HG02840 (cell line): ENCODE measurements at regions not wholly inside any gene's neighbourhood (a gene's known extent, or its start where the extent isn't known, plus 50 kb on each side); places are given as distances from the start of the nearest gene placed in this dataset.

Experiments used
- ATAC-seq: cut with Tn5 transposase; IDR thresholded peaks from one replicate; pipeline ENCODE4 v1.9.1; 2021; ENCODE audit warnings: mild to moderate bottlenecking, moderate library complexity, moderate number of reproducible peaks; ENCODE audit not compliant: unreplicated experiment, low FRiP score

GRCh38 chr11:95364324-95365295 is 133.6 kb upstream of the SESN3 start:
- no peak for ATAC-seq

GRCh38 chr11:95363708-95364107 is 132.7 kb upstream of the SESN3 start:
- ATAC-seq, result no peak

GRCh38 chr11:95363164-95363563 is 132.2 kb upstream of the SESN3 start:
- ATAC-seq, result no peak

DNA sequence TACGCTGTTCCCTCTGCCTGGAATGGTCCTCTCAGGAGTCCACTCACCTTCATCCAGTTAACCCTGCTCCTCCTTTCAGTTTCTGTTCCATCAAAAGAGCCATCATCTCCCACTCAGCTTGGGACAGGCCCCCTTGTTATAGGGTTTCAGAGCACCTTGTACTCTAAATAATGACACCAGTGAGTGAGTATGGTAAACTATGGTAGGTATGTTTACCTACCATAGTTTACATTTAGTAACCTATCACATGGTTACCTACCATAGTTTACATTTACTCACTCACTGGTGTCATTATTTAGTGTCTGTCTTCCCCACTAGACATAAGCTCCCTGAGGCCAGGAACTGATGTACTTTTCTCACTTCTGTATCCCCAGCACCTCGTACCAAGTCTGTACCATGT is 130.2 kb upstream of the SESN3 start:
- ATAC-seq, result no peak

- no peak for ATAC-seq
These were observed 129.5 kb upstream of the SESN3 start for GRCh38 chr11:95360377-95361075.

- no peak for ATAC-seq
These were observed 128.8 kb upstream of the SESN3 start for GRCh38 chr11:95359756-95360155.

DNA sequence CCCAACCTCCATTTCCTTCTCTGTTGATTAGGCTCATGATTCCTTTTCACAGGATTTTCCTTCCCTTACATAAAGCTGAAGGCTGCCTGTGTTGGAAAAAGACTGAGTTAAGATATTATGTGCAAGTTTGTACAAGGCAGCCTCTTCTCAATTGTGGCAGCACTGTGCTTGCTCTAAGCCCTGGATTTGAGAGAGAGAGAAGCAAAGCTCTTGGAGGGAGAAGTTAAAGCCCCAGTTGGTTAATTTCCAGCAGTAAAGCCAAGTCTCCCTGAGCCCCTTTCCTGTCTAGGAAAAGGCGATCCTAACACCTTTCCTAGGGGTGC is 128.3 kb upstream of the SESN3 start:
- ATAC-seq, result no peak

DNA sequence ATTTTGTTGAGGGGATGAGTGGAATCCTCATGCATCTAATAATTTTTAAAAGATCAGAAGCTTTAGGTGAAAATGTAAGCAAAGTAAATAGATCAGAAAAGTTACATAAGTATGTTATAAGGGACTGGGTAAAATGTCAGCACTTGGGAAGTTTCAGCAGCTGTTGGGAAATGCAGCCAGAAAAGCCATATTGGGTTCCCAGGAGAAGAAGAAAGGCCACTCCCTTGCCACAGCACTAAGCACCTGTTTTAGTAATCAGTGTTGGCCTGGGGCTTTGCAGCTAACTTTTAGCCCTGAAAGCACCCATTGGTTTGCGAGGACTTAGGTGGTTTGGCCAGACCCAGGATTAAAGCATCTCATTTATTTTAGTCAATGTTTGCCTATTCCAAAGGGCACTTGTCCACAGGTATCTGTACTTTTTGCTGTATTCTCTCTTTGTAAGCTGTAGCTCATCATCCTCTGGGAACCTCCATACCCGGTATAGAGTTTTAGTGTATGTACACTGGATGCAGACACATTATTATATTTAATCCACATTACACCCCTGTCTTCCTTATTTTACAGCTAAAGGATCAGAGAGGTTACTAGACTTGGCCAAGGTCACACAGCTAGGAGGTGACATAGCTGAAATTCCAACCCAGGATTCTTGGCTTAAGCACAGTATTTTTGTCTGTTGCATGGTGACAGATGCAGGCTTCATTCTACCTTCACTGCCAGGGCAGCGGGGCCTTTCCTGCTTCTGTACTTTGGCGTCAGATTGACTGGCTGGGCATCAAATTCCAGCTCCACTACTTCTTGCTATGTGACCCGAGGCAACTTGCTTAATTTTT is 127.7 kb upstream of the SESN3 start:
- ATAC-seq, result no peak

GRCh38 chr11:95354304-95354703 is 123.3 kb upstream of the SESN3 start:
- ATAC-seq, result no peak

DNA sequence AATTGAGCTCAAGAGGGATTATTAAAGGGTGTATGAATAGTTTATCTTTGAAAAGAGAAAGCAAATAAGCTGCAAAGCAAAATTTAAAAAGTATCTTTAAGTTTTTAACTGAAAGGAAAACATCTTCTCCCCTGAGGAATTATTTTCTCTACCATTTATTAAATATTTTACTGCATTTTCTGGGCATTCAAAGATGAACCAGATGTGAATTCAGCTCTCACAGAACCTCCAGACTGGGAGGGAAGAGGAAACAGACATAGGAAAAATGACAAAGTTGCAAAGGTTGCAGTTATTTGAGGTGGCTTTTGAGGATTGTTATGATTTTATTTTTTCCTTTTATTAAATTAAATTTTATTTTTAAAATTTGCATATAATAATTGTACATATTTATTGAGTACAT is 122.7 kb upstream of the SESN3 start:
- ATAC-seq, result no peak

DNA sequence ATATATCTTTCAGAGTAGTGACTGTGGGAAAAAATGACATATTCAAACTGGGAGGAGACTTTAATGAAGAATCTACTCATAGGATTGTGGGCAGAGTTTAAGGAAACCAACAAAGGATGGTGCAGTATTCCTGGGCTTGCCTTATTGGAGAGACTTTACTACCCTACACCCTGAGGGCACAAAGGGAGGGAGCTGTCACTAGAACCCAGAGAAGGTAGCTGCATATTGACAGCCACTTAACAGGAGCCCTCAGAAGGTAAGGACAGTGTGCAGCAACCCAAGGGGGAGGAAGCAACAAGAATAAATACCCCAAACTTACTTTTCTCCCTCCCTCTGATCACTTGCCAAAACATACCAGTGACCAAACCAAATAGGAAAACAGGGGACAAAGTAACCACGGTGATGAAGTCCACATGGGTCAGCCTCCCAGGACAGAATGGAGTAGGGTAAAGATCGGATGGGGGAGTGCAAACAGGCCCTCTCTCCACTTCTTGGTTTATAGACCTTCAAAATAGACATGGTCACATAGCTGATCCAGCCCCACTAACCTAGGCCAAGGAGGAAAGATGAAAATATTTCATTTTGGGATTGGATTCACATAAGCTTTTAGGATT is 121.8 kb upstream of the SESN3 start:
- ATAC-seq, result no peak

- no peak for ATAC-seq
These were observed 118.4 kb upstream of the SESN3 start for GRCh38 chr11:95349345-95349942.

- ATAC-seq, result no peak
These were observed 115.3 kb upstream of the SESN3 start for GRCh38 chr11:95346265-95346664.

GRCh38 chr11:95345651-95346050 is 114.6 kb upstream of the SESN3 start:
- ATAC-seq, result no peak

DNA sequence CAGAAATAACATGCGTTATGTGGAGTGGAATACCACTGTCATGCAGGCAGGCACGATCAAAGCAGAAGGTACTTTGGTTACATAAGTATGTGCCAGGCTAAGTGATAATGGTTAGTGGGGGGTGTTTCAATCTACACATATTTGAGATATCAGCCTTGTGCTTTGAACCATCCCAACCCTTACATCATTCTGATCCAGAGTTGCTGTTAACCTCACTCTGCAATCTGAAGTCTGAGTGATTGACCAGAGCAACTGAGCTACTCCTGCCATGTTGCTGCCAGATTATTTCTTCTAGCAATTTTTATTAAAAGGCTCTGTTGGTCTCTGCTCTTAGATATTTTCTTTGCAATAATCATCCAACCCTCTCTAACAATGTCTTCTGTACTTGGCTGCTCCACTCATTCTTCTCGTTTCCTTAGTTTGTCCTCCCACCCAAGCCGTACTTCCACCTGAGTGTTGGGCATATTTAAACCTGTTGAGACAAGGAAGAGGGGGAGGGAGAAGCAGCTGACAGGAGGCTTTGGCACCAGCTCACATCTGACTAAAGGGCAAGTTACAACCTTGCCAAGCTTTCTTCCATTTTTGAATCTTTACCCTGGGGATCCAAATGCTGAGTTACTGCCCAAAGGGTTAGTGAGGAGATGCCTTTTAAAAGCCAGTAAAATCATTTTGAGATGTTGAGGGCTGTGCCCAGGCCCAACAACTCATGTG is 114.1 kb upstream of the SESN3 start:
- ATAC-seq, result no peak

DNA sequence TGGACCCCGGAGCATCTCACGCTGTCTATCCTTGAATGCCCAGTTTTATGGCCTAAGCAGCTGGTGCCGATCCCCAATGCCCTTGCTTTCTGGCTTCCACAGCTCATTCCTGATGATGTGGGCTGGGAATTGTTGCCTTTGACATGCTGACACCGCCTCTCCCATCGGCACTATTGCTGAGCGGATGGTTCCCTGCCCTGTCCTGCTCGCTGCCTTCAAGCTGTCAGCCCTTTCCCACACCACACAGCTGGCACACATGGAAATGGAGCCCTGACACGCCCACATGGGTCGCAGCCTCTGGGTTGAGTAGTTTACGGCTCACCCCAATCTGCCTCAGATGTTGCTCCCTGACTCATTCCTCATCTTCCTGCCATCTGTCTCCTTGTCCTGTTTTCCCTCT is 110.2 kb upstream of the SESN3 start:
- ATAC-seq, result no peak

GRCh38 chr11:95339086-95339901 is 108.3 kb upstream of the SESN3 start:
- ATAC-seq, result no peak

DNA sequence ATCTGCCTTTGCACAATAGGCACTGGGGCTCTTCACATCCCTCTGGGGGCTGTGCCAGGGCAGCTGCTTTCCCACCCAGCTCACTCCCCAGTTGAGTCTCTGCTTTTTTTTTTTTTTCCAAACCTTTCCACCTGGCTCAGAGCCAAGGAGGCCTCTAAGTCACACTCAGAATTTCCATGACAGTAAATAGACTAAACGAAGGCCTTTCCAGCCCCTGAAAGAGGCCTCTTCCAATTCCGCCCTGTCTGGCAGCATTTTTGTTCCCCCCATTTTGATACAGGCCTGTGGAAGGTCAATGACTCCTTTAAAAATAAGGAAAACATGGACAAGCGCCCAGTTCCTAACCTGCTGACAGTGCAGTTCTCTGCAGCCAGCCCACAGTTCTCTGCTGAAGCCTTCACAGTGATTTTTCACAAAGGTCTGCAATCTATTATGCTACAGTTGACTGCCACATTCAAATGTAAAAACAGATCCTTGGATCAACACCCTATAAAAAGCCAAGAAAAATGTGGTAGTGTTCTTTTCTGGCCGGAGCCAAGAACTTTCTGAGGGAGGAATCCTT is 107.5 kb upstream of the SESN3 start:
- ATAC-seq, result no peak
